ENCODE measurements at regions not wholly inside any gene's neighbourhood (a gene's known extent, or its start where the extent isn't known, plus 50 kb on each side); places are given as distances from the start of the nearest gene placed in this dataset.

- TF ChIP-seq BHLHE40 (IDR thresholded peaks at IDR 0.05; ENCODE audit: borderline replicate concordance) (no peak), FOXA1 (IDR thresholded peaks at IDR 0.05) (no peak), FOXM1 (IDR thresholded peaks at IDR 0.05; ENCODE audit: borderline replicate concordance) (no peak), TARDBP (IDR thresholded peaks at IDR 0.05) (no peak), FOXK2 (IDR thresholded peaks at IDR 0.05) (no peak), SUZ12 (IDR thresholded peaks at IDR 0.05) (no peak), SP1 (IDR thresholded peaks at IDR 0.05) (no peak), PKNOX1 (IDR thresholded peaks at IDR 0.05) (no peak), ARNT (IDR thresholded peaks at IDR 0.05) (no peak), NFRKB (IDR thresholded peaks at IDR 0.05) (no peak), LEF1 (IDR thresholded peaks at IDR 0.05; ENCODE audit: borderline replicate concordance) (no peak), L3MBTL2 (conservative IDR thresholded peaks at IDR 0.05) (no peak), HDGF (IDR thresholded peaks at IDR 0.05; ENCODE audit: borderline replicate concordance) (no peak)
Measured at GRCh38 chr11:28835790-28836189, 727.6 kb downstream of the METTL15 start.
